ENCODE measurements at regions not wholly inside any gene's neighbourhood (a gene's known extent, or its start where the extent isn't known, plus 50 kb on each side); places are given as distances from the start of the nearest gene placed in this dataset.

DNA sequence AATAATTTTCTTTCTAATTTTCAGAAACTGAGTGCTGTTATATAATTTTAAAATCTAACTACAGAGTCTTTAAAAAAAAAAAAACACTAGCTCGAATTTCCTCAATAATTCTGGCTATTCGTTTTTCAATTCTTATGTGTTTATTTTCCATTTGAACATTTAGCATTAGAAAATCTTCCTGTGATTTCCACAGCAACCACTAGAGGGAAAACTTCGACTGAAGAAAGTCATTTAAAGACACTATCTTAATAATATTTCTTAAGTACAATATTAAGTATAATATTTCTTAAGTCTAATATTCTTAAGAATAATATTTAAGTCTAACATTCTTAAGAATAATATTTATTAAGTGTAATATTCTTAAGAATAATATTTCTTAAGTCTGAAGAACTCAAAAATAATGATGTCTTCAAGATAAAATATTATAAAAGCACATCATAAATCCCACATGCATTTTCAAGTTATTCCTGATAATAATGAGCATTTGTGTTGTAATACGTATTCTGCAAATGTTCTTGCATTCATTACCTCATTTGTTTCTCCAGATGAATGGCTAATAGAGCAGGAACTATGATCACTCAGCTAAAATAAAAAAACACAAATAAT lies 118.4 kb upstream of the WDR17 start:
- DNase-seq, result peak in 1 of 2 experiments; percentile 52

DNA sequence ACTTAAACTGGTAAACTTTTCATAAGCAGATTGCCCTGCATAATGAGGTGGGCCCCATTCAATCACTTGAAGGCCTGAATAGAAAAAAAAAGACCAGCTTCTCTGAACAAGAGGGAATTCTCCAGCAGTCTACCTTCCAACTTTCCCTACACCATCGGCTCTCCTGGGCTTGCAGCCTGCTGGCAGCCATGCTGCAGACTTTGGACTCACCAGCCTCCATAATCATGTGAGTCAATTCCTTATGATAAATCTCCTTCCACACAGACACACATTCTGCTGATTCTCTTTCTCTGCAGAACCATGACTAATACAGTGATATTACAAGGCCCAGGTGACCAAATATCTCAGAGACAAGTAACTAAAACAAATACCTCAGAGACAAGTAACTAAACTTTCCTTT lies 113.8 kb upstream of the WDR17 start:
- no peak for DNase-seq

GRCh38 chr4:175953116-175953515 lies 112.5 kb upstream of the WDR17 start:
- no peak for DNase-seq

- no peak for DNase-seq
These were observed 111.6 kb upstream of the WDR17 start for GRCh38 chr4:175953960-175954521.

DNA sequence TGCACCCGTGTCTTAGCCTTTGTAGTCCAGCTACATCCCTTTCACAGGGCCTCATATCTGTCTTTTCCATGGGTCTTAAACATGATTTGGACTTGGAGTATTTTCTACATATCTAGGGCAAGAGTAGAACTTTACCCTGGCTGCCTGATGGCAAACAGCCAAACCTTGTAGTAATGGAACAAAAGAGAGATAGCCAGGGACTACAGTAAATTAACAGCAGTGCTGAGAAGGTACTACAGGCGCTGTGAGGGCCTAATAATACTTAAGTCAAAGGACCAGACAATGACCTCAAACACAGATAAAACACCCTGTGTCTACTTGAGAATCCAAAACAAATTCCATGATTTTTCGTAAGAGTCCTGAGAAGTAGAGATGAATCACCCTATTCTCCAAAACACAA lies 111.0 kb upstream of the WDR17 start:
- DNase-seq, result no peak

GRCh38 chr4:175961604-175962003 lies 104.0 kb upstream of the WDR17 start:
- DNase-seq, result no peak

DNA sequence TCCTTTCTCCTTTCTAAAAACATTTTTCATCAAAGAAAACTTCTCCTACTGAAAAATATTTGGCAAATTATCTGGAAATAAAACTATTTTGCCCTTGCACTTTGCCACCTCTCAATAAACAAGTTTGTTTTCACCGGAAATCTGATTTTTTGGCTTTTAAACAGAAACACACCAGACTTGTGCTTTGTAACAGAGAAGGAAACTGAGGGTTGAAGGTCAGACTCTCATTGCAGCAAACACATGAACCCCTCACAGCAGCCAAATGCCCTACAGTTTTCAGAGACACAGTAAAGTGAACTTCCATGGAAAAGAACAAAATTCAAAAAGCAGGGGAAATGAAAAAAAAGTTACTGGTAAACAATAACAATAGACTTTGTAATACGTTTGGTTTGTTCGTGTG lies 95.6 kb upstream of the WDR17 start:
- no peak for DNase-seq

GRCh38 chr4:175970724-175971123 lies 94.9 kb upstream of the WDR17 start:
- DNase-seq, result no peak

DNA sequence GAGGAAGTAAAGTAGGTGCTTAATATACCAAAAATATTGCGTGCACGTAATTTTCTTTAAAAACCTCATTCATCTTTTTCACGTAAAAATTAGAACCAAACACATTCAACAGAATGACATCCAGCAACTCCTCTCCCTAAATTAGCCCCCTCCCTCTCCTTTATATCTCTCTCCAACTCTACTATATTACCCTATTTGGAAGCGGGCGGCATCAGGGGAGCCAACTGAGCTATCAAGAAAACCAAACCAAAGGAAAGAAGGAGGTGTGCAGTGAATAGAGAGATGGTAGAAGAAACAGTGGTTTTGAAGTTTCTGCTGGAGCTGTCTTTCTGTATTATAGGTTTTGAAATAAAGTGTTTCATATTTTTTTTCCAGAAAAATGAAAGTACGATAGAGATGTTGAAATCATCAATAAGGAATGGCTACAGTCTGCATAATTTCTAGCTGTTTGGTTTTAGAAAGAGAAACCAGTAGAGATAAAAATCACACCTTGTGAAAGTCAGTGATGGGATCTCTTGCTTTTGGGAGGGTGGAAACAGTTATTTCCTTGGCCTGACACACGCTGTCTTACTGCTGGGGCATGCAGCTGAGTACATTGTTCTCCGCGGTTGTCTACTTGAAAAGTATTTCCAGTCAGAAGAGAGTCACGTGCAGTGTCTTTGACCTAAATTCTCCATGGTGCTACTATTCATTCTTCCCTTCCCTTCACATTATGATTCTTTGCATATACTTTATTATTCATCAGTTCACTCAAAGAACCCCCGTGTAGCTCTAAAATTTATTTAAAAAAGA lies 94.1 kb upstream of the WDR17 start:
- DNase-seq, result no peak

- DNase-seq, result no peak
These were observed 92.4 kb upstream of the WDR17 start for GRCh38 chr4:175973027-175973923.

- DNase-seq, result no peak
These were observed 82.0 kb upstream of the WDR17 start for GRCh38 chr4:175983636-175984035.

GRCh38 chr4:175986668-175987067 lies 79.0 kb upstream of the WDR17 start:
- no peak for DNase-seq

GRCh38 chr4:175988511-175988910 lies 77.1 kb upstream of the WDR17 start:
- no peak for DNase-seq

- no peak for DNase-seq
These were observed 69.4 kb upstream of the WDR17 start for GRCh38 chr4:175996206-175996605.

DNA sequence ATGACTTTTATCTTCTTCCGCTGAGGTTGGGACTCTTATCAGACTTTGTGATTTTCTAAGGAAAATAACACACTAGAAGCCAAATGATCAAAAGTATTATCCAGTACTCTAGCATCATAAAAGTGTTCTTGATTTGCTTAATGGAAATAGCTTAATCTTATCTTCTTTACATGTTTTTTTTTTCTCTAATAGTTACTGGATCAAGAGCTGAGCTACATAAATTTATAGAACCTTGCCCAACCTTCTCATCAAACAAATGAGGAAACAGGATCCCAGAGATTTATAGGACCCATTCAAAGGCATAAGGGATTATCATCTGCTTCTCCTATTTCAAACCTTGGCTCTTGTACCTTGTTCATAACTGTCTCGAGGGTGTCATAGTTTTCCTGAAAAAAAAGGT lies 68.3 kb upstream of the WDR17 start:
- DNase-seq, result no peak

DNA sequence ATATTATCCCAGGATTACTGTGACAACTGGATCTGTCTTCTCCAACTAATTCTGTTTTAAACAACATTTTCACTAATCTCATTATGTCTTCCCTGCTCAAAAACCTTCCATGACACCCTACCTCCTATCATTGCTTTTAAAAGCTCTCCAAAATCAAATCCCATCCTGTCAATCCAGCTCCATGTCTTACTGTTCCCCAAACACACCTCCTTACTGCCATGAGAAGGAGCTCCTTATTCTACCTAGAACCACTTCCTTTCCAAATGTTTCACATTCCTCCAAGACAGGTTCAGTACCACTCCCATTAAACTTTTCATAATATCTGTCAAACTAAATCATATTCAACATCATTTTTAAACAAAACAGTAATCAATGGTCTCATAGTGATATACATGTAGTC lies 66.9 kb upstream of the WDR17 start:
- DNase-seq, result no peak

DNA sequence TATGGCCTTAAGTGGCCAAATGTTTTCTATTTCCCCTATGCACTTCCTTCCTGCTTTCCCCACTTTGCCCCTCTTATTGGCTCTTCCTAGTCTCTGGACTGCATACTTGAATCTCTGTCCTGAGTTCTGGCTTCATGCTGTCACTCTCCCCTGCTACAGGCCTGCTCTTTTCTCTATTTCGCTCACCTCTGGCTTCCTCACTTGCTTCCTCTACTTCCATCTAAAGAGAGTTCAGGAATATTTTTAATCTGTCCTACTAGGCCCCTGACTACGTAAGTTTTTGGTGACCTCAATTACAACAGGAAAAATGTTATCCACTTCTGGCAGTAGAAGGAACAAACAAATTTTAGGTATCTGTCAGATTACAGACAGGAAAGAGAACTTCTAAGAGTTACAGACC lies 65.7 kb upstream of the WDR17 start:
- no peak for DNase-seq

DNA sequence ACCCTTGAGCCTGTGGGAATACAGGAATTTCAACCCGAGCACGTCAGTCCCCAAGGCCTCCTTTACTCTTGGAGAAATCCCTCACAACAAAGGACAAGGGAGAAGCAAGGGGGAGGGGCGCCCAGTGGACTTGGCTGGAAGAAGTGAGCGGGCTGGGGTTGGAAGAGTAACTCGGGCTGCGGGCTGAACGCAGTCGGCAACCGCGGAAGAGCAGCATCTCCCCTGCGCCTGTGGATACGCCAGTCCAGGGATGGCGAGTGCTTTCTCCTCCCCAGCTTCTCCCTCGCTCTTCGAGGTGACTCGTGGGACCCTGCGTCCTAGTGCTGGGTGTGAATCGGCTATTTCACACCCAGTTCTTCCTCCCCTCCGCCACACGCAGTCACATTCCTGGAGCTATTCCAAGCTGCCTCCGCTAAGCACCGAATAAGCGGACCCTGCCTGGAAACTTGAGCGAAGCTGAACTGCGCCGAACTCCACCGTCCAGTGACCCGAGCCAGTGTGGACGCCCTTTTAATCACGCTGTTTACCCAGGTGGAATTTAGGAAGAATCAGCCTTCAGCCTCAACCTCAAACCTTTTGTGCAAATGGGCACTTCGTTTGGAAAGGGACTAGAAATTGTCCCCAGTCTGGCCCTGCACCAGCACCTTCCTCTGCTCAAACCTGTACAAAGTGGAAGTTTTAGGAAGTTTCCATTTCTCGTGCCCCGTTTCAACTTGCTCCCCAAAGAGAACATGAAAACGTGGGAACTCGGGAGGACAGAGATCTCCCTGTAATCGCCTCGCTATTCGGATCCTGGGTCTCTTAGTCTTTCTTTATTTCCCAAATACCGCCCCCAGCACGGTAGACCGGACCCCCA lies 64.3 kb upstream of the WDR17 start:
- peak in 1 of 2 experiments; percentile 21 for DNase-seq

GRCh38 chr4:176002007-176002613 lies 63.5 kb upstream of the WDR17 start:
- no peak for DNase-seq

GRCh38 chr4:176005766-176006165 lies 59.9 kb upstream of the WDR17 start:
- no peak for DNase-seq

GRCh38 chr4:176009254-176009653 lies 56.4 kb upstream of the WDR17 start:
- no peak for DNase-seq

- DNase-seq, result no peak
These were observed 54.1 kb upstream of the WDR17 start for GRCh38 chr4:176011529-176011928.
